Panc1 (cell line): ENCODE measurements at regions not wholly inside any gene's neighbourhood (a gene's known extent, or its start where the extent isn't known, plus 50 kb on each side); places are given as distances from the start of the nearest gene placed in this dataset.

Experiments
- ATAC-seq: fragments of 200-7000 bp; cut with Tn5 transposase; 2 replicates; pipeline ENCODE4 v1.9.1; 2020; ENCODE audit warnings: mild to moderate bottlenecking, moderate library complexity
- BruUV-seq: library from RNA; stranded (reverse); fragments of 400-500 nt; replicated peaks from 2 replicates; lab custom pipeline; 2021; lab: Mats Ljungman, UMichigan
- CTCF ChIA-PET: fragments of 300-600 bp; sonication (Branson Sonifier 250); formaldehyde crosslinking; loops from one replicate; lab custom pipeline; 2022; ENCODE audit warnings: antibody characterized with exemption; lab: Charles Lee
- POLR2A ChIA-PET: fragments of 300-600 bp; sonication (Branson Sonifier 250); formaldehyde crosslinking; loops from one replicate; lab custom pipeline; 2022; ENCODE audit warnings: antibody characterized with exemption; lab: Charles Lee
- DNase-seq: peaks from one replicate; pipeline ENCODE4 v3.0.0-alpha.2; 2010; ENCODE audit warnings: low read depth, low spot score
- H3K27ac ChIP-seq: 2 replicates; pipeline ENCODE4 v1.5.1; 2011; ENCODE audit warnings: mild to moderate bottlenecking, low read length, inconsistent platforms
- H3K27me3 ChIP-seq: fragments of 200-500 bp; sonication (Bioruptor generic); 2 replicates; pipeline ENCODE4 v1.6.0; 2014; ENCODE audit warnings: low read length, inconsistent platforms; ENCODE audit not compliant: control insufficient read depth, insufficient read depth
- H3K36me3 ChIP-seq: fragments of 200-500 bp; sonication (Bioruptor generic); 2 replicates; pipeline ENCODE4 v1.5.1; 2014; ENCODE audit warnings: inconsistent platforms, mild to moderate bottlenecking, low read length, moderate library complexity; ENCODE audit not compliant: control insufficient read depth, insufficient read depth
- H3K4me1 ChIP-seq: 2 replicates; pipeline ENCODE4 v1.5.1; 2011; ENCODE audit warnings: inconsistent platforms, mild to moderate bottlenecking, low read length, moderate library complexity; ENCODE audit not compliant: control insufficient read depth, insufficient read depth
- H3K4me3 ChIP-seq, 2 experiments: 2 replicates each; pipeline ENCODE4 v1.5.1; 2011 to 2012; ENCODE audit warnings: low read depth in 2 of 2, low read length in 2 of 2, mild to moderate bottlenecking in 2 of 2, inconsistent platforms in 1 of 2, moderate library complexity in 1 of 2
- H3K9me3 ChIP-seq: fragments of 200-500 bp; sonication (Bioruptor generic); 2 replicates; pipeline ENCODE4 v1.5.1; 2014; ENCODE audit warnings: low read depth, mild to moderate bottlenecking, inconsistent platforms, low read length, moderate library complexity; ENCODE audit not compliant: control insufficient read depth, insufficient read depth
- POLR2AphosphoS5 ChIP-seq: IDR thresholded peaks from 2 replicates; pipeline ENCODE4 v1.6.1; 2012; ENCODE audit warnings: mild to moderate bottlenecking, low read depth, low read length, moderate library complexity
- SIN3A ChIP-seq: IDR thresholded peaks from 2 replicates; pipeline ENCODE4 v1.6.1; 2012; ENCODE audit warnings: low read depth, mild to moderate bottlenecking, low read length, moderate library complexity, borderline replicate concordance; ENCODE audit not compliant: insufficient read depth
- TCF7L2 ChIP-seq: IDR thresholded peaks from 2 replicates; pipeline ENCODE4 v1.6.1; 2011; ENCODE audit warnings: mild to moderate bottlenecking, low read depth, low read length, inconsistent platforms
- in situ Hi-C: cut with HindIII; loops from 2 replicates; pipeline ENCODE4 v1.10.0; 2016; ENCODE audit warnings: low sequenced_read_pairs, low pct_unique_long_range_greater_than_20kb
- intact Hi-C: fragments of 100-400 bp; cut with micrococcal nuclease; formaldehyde crosslinking; loops from one replicate; pipeline ENCODE4 v1.10.0; 2022; ENCODE audit not compliant: unreplicated experiment
- TF ChIP-seq, protein P1 (sequence below), 2 experiments: IDR thresholded peaks; 2 replicates each; pipeline ENCODE4 v1.6.1; 2011 to 2012; ENCODE audit warnings: low read depth in 2 of 2, control low read depth in 1 of 2, low read length in 1 of 2, mild to moderate bottlenecking in 1 of 2, moderate library complexity in 1 of 2; ENCODE audit not compliant: insufficient read depth in 1 of 2
- TF ChIP-seq, protein P2 (sequence below): fragments of 450-650 bp; IDR thresholded peaks from 2 replicates; pipeline ENCODE4 v1.5.1; 2017; ENCODE audit warnings: mild to moderate bottlenecking

DNA sequence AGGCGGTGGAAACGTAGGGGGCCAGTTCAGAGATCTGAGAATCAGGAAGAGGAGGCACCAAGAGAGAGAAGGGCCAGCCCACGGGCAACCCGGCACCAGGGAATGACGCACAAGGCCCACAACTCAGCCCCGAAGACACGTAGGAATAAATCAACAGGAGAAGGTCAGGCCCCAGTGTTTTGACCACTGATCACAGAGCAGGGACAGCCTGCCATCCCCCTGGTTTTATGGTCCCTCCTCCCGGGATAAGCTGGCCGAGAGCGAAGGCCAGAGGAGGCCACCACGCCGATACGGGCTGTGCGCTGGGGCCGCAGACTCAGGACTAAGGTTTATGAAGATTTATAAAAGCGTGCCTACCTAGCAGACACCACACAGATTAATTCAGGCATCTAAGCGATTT, 341.4 kb downstream of the ZNF516 start:
- in situ Hi-C loops: no loop called here
- intact Hi-C loops: no loop called here
- CTCF ChIA-PET: no interaction called here

DNA sequence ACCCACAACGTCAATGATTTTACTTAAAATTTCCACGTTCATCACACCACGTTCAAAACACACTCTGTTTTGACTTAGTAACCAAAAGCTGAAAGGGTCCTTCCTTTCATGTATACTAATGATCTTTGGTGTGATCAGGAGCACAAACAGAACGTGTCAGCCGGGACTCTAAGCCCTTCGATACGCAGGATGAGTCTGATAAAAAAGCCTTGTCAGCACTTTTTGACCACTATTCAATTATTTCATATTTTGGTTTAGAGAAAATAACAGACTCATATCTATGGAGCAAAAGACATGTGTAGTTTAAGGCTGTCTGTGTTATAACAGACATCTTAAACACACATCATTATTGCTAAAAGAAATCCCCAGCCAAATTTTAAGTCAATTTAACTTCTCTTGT, 345.3 kb downstream of the ZNF516 start:
- ChIA-PET CTCF (no interaction called here), POLR2A (no interaction called here)
- H3K9me3 ChIP-seq: no peaks in the 10 kb centered on the region
- peaks cover 3% of the 10 kb centered on the region; the same call in 1 of the 2 replicates for H3K27me3 ChIP-seq
- no peak for ATAC-seq
- H3K4me3 ChIP-seq: no peak overlapping the region
- DNase-seq: no peak
- H3K36me3 ChIP-seq: no peaks in the 10 kb centered on the region
- intact Hi-C loops (no loop called here), in situ Hi-C loops (no loop called here)
- no peaks in the 10 kb centered on the region for H3K4me1 ChIP-seq
- no peak overlapping the region for H3K27ac ChIP-seq
- no peak for TF ChIP-seq SIN3A
- TF ChIP-seq TCF7L2: no peak
- TF ChIP-seq POLR2AphosphoS5: no peak
- TF ChIP-seq, protein P1, sequence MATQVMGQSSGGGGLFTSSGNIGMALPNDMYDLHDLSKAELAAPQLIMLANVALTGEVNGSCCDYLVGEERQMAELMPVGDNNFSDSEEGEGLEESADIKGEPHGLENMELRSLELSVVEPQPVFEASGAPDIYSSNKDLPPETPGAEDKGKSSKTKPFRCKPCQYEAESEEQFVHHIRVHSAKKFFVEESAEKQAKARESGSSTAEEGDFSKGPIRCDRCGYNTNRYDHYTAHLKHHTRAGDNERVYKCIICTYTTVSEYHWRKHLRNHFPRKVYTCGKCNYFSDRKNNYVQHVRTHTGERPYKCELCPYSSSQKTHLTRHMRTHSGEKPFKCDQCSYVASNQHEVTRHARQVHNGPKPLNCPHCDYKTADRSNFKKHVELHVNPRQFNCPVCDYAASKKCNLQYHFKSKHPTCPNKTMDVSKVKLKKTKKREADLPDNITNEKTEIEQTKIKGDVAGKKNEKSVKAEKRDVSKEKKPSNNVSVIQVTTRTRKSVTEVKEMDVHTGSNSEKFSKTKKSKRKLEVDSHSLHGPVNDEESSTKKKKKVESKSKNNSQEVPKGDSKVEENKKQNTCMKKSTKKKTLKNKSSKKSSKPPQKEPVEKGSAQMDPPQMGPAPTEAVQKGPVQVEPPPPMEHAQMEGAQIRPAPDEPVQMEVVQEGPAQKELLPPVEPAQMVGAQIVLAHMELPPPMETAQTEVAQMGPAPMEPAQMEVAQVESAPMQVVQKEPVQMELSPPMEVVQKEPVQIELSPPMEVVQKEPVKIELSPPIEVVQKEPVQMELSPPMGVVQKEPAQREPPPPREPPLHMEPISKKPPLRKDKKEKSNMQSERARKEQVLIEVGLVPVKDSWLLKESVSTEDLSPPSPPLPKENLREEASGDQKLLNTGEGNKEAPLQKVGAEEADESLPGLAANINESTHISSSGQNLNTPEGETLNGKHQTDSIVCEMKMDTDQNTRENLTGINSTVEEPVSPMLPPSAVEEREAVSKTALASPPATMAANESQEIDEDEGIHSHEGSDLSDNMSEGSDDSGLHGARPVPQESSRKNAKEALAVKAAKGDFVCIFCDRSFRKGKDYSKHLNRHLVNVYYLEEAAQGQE (IDR thresholded peaks at IDR 0.05; ENCODE audit: insufficient read depth in 1 of 2, low read depth in 2 of 2, low read length in 1 of 2): no peak
- TF ChIP-seq, protein P2, sequence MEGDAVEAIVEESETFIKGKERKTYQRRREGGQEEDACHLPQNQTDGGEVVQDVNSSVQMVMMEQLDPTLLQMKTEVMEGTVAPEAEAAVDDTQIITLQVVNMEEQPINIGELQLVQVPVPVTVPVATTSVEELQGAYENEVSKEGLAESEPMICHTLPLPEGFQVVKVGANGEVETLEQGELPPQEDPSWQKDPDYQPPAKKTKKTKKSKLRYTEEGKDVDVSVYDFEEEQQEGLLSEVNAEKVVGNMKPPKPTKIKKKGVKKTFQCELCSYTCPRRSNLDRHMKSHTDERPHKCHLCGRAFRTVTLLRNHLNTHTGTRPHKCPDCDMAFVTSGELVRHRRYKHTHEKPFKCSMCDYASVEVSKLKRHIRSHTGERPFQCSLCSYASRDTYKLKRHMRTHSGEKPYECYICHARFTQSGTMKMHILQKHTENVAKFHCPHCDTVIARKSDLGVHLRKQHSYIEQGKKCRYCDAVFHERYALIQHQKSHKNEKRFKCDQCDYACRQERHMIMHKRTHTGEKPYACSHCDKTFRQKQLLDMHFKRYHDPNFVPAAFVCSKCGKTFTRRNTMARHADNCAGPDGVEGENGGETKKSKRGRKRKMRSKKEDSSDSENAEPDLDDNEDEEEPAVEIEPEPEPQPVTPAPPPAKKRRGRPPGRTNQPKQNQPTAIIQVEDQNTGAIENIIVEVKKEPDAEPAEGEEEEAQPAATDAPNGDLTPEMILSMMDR: no peak
- BruUV-seq: no TSS peak

More for the DNA sequence above, 341.4 kb downstream of the ZNF516 start:
- ATAC-seq (no peak), DNase-seq (no peak)
- Histone ChIP-seq H3K36me3 (no peaks in the 10 kb centered on the region), H3K4me1 (no peaks in the 10 kb centered on the region), H3K27me3 (no peaks in the 10 kb centered on the region), H3K27ac (no peak overlapping the region), H3K9me3 (no peaks in the 10 kb centered on the region), H3K4me3 (no peak overlapping the region)
- TF ChIP-seq POLR2AphosphoS5 (no peak), SIN3A (no peak), TCF7L2 (no peak)
- TF ChIP-seq, protein P2: no peak
- TF ChIP-seq, protein P1 (IDR thresholded peaks at IDR 0.05; ENCODE audit: insufficient read depth in 1 of 2, low read depth in 2 of 2, low read length in 1 of 2): no peak
- POLR2A ChIA-PET: no interaction called here
- no TSS peak for BruUV-seq
